Activated T-cell treated with anti-CD3 and anti-CD28 coated beads, Interleukin-2, amount 50 U/mL, for 4 hours (primary cell): ENCODE measurements at regions not wholly inside any gene's neighbourhood (a gene's known extent, or its start where the extent isn't known, plus 50 kb on each side); places are given as distances from the start of the nearest gene placed in this dataset.

ENCODE experiments used
- ATAC-seq, 2 donors: fragments of 200-7000 bp; cut with Tn5 transposase; one replicate each; pipeline ENCODE4 v1.10.0; 2021
- DNase-seq: peaks from one replicate; pipeline ENCODE4 v3.0.0-alpha.2; 2020
- H3K27me3 Mint-ChIP-seq: one replicate; pipeline ENCODE4 v1.8.0; 2021; ENCODE audit warnings: low read depth, mixed read lengths
- H3K36me3 Mint-ChIP-seq: one replicate; pipeline ENCODE4 v1.8.0; 2022; ENCODE audit warnings: mixed read lengths; ENCODE audit not compliant: insufficient read depth
- H3K4me1 Mint-ChIP-seq: one replicate; pipeline ENCODE4 v1.8.0; 2021; ENCODE audit warnings: low read depth, mixed read lengths
- H3K4me3 Mint-ChIP-seq: one replicate; pipeline ENCODE4 v1.8.0; 2021; ENCODE audit warnings: mild to moderate bottlenecking, moderate library complexity, mixed read lengths
- H3K9me3 Mint-ChIP-seq: one replicate; pipeline ENCODE4 v1.8.0; 2021; ENCODE audit warnings: mixed read lengths

DNA sequence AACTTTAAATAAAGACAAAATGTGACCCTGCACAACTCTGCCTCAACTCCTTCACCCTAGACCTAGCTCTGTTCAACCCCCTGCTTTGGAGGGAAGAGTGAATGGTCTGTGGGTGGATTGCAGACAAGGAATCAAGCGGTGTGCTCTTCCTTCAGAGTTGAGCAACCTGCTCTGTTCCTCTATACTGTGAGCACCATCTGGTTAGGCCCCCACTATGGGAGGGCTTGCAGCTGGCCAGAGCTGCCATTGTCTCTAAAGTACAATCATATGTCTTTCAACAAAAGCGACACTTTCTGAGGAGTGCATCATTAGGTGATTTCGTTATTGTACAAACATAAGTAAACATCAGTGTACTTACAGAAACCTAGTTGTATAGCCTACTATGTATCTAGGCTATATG, 406.1 kb upstream of the MARCKS start:
- Mint-ChIP-seq H3K9me3 (no peaks in the 10 kb centered on the region), H3K36me3 (no peaks in the 10 kb centered on the region), H3K4me1 (no peaks in the 10 kb centered on the region), H3K4me3 (no peak overlapping the region), H3K27me3 (no peaks in the 10 kb centered on the region)
- DNase-seq (no peak), ATAC-seq (no peak)

DNA sequence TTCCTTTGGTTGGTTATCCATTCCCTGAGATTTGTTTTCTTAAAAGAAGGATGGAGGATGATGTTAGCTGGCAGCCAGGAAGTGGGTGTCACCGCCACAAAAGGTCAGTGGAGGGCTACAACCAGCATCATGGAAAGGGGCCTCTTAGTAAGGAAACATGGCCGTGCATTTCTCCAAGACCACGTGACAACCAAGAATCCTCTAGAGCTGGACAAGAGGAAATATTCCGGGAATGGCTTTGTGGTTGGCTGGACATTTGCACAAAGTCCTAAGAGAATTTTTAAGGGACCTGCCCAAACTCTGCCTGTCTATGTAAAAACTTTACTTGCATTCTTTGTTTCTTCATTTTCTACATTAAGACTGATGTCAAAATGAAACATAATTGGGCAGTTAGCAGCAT, 399.9 kb upstream of the MARCKS start:
- Mint-ChIP-seq H3K36me3 (no peaks in the 10 kb centered on the region), H3K27me3 (no peaks in the 10 kb centered on the region), H3K4me1 (no peaks in the 10 kb centered on the region), H3K9me3 (no peaks in the 10 kb centered on the region), H3K4me3 (no peak overlapping the region)
- ATAC-seq (no peak), DNase-seq (no peak)

DNA sequence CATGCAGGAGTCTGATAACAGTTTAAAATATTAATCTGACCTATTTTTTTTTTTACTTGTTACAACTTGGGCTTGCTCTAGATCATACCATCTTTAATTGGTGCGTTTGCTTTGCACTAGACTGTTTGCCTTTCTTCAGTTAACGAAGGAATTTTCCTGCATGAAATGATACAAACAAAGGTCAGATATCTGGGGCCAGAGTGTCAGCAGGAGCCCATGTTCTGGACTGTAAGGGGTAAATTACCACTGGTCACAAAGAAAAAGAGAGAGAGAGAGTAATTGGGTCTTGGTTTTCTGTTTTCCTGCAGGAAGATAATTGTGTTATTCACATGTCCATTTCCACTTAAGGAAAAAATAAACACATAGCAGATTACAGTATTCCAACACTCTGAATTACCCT, 399.4 kb upstream of the MARCKS start:
- no peaks in the 10 kb centered on the region for H3K36me3 Mint-ChIP-seq
- no peaks in the 10 kb centered on the region for H3K4me1 Mint-ChIP-seq
- no peak overlapping the region for H3K4me3 Mint-ChIP-seq

DNA sequence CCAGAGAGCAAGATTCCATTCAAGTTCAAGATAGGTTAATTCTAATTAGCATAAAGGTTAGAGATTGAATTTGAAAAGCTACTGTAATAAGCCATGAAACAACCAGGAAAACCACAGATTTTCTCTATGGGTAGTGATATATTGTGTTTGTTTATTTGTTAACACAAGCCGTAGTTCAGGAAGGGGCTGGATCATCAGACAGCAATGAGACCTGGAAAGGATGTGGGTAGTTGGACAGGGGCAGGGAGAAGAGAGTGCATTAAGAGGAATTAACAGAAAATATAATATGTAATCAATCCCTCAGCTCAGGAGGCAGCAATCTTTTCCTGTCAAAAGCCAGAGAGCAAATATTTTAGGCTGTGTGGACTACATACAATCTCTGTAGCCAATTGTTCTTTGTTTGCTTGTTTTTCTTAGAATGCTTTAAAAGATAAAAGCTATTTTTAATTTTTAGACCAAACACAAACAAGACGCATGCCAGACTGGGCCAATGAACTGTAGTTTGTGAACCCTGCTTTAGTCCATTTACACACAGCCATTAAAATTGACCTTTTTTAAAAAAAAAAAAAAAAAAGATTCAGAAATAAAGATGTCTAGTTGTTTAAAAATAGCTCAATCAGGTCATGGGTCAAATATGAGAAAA, 398.7 kb upstream of the MARCKS start:
- no peak for ATAC-seq
- no peak overlapping the region for H3K4me3 Mint-ChIP-seq
- no peaks in the 10 kb centered on the region for H3K36me3 Mint-ChIP-seq
- H3K4me1 Mint-ChIP-seq = no peaks in the 10 kb centered on the region
- H3K9me3 Mint-ChIP-seq = no peaks in the 10 kb centered on the region
- DNase-seq = no peak
- no peaks in the 10 kb centered on the region for H3K27me3 Mint-ChIP-seq

More for the DNA sequence above, 399.4 kb upstream of the MARCKS start:
- ATAC-seq (no peak), DNase-seq (no peak)
- no peaks in the 10 kb centered on the region for H3K9me3 Mint-ChIP-seq
- no peaks in the 10 kb centered on the region for H3K27me3 Mint-ChIP-seq

DNA sequence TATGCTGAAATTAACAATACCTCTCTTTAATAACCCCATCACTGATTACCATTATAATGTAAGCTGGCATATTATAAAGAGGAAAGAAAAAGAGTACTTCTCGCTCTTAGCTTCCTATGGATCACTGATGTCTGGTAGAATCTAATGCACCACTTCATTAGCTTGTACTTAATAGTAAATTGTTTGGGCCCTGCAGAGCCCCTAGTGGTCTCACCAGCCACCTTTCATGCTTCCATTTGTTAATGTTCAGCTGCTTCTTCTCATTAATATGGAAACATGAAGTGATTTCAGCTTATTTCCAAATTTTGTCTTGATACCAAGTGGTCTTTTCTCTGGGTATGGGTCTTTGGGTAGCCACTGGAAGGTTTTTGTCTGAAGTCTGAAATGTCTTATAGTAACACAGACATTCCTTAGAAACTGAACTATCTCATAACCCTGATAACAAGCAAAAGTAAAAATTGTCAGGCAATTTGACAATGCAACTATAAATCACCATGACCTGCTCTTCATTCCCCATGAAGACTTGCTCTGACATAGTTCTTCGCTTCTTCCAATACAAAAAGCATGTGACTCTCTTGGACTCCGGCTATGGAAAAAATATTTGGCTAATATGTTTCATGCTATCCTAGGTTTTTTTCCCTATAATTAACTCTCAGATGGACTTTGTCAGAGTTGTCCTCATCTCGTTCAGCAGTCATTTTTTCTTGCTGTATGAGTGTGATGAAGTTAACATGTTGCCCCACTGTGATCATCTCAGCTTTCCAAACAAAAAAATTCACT, 395.8 kb upstream of the MARCKS start:
- no peaks in the 10 kb centered on the region for H3K27me3 Mint-ChIP-seq
- H3K9me3 Mint-ChIP-seq = peaks cover 4% of the 10 kb centered on the region
- H3K36me3 Mint-ChIP-seq = no peaks in the 10 kb centered on the region
- no peaks in the 10 kb centered on the region for H3K4me1 Mint-ChIP-seq
- ATAC-seq = no peak
- H3K4me3 Mint-ChIP-seq = no peak overlapping the region
- DNase-seq = no peak

DNA sequence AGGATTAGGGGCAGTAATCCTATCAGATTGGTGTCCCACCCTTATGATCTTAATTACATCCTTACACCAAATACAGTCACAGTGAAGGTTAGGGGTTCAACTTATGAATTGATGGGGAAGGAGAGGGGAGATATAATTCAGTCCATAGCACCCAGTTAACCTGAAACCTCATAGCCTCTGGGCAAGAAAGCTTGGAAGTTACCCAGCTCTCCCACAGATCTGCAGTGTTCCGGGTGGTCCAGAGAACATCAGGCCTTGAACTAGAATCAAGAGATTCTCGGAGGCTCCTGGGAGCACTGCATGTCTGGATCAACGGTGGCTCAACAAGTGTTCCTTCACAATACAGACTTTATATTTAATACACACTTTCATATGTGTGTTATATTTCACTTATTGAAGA, 392.6 kb upstream of the MARCKS start:
- Mint-ChIP-seq H3K36me3 (no peaks in the 10 kb centered on the region), H3K4me3 (no peak overlapping the region), H3K27me3 (no peaks in the 10 kb centered on the region), H3K9me3 (peaks cover 4% of the 10 kb centered on the region), H3K4me1 (no peaks in the 10 kb centered on the region)
- ATAC-seq = no peak
- DNase-seq = no peak

DNA sequence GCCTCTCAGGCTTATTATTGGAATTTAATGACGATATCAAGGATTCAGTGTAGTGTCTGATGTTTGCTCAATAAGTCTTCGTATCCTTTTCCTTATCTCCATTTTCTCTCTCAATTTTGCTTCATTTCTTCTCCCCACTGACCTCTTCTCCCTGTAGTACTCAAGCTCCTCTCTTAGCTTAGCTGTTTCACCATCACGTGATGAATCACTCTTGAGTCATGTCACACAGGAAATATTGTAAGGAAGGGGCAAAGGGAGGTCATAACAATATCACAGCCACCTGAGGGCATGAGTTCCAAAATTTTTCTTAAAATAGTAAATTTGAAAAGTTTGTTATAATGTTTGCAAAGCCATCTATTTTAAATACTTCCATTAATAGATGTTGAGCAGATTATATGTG, 392.2 kb upstream of the MARCKS start:
- Mint-ChIP-seq H3K9me3 (peaks cover 5% of the 10 kb centered on the region), H3K4me3 (no peak overlapping the region), H3K27me3 (no peaks in the 10 kb centered on the region), H3K4me1 (no peaks in the 10 kb centered on the region), H3K36me3 (no peaks in the 10 kb centered on the region)
- ATAC-seq (no peak), DNase-seq (no peak)

DNA sequence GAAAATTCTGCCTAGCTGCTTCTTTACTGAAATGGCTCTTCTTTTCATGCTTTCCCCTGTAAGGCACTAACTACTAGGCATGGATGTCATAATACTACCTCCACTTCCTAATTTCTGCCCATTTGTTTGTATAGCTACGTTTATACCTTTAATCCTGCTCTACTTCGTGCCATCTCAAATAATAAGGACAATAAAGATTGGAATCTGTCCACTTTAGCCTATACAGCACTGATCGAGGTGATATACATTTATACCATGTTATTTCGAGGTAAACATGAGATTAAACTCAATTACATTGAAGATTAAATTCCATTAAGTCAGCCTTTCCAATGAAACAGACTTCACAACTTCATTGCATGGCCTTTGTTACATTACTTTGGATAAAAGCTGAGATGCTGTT, 390.6 kb upstream of the MARCKS start:
- Mint-ChIP-seq H3K4me3 (no peak overlapping the region), H3K9me3 (peaks cover 7% of the 10 kb centered on the region), H3K36me3 (no peaks in the 10 kb centered on the region), H3K4me1 (no peaks in the 10 kb centered on the region), H3K27me3 (no peaks in the 10 kb centered on the region)
- DNase-seq (no peak), ATAC-seq (no peak)

DNA sequence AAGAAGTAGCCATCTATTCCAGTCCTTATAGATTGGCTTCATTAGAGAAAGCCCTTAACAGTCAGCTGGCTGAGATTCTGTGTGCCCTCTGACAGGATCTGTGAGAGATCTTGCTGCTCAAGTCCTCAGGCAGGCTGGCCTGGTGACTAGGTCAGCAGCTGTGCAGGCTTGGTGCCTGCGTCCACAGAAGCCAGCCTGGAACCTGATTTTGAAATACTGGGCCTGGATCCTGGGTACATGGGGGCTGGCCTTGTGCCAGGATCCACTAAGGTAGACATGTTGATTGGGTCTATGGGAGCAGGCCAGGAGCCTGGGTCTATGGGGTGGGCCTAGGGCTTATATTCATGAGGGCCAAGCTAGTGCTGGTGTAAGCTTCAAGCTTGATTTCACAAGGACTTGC, 381.8 kb upstream of the MARCKS start:
- Mint-ChIP-seq H3K4me3 (no peak overlapping the region), H3K4me1 (no peaks in the 10 kb centered on the region)

DNA sequence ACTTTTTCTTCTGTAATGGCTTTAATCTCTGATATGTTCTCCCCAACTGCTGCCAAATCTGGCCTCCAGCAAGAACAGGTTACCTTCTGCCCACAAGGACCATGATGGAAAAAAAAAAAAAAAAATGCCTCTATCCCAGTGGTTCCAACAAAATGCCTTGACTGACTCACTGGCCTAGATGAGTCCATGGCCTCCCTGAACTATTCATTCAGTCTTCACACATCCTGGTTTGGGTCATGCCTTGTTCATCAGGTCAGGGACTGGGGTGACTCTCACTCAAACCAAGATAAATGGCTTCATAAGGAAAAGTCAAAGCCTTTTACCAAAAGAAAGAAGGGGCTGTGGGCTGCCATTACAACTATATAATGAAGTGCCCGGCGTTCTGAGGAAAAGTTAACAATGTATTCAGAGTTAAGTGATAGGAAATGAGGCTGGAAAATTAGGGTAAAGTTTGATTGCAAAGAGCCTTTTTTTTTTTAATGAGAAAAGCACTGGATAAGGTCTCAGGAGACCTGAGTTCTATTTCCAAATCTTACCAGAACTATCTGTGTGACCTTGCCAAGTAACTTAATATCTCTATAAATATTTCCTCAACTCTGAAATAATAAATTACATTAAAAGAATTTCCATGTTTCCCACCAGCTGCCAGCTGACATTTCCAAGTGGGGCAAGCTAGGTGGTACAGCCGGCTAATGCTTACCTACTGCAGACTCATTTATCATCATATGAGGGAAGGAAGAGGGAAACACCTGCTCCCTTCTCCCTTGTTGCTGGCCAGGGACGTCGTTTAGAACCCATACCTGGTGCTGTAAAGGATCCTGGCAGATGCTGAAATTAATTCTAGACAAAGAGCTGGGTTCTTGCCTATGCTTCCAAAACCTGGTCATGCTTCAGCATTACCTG, 380.0 kb upstream of the MARCKS start:
- Mint-ChIP-seq H3K9me3 (peaks cover 5% of the 10 kb centered on the region), H3K36me3 (no peaks in the 10 kb centered on the region), H3K27me3 (no peaks in the 10 kb centered on the region), H3K4me3 (no peak overlapping the region), H3K4me1 (no peaks in the 10 kb centered on the region)
- ATAC-seq (no peak), DNase-seq (no peak)

More for the DNA sequence above, 381.8 kb upstream of the MARCKS start:
- ATAC-seq (peak in 1 of 2 donors; percentile 10), DNase-seq (no peak)
- Mint-ChIP-seq H3K9me3 (peaks cover 5% of the 10 kb centered on the region), H3K36me3 (no peaks in the 10 kb centered on the region), H3K27me3 (no peaks in the 10 kb centered on the region)

DNA sequence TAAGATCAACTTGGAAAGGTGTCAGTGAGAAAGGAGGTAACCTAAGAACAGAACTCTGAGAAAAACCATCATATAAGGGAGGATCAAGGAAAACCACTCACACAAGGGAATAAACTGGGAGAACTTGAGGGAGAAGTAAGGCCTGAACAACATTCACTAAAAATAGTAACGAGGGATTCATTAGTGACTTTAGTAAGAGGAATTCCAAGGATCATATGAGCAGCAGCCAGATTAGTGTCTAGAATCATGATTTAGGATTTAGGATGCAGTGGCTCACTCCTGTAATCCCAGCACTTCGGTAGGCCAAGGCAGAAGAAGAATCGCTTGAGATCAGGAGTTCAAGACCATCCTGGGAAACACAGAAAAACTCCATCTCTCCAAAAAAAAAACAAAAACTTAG, 376.5 kb upstream of the MARCKS start:
- ATAC-seq = no peak
- H3K9me3 Mint-ChIP-seq = no peaks in the 10 kb centered on the region
- H3K4me1 Mint-ChIP-seq = no peaks in the 10 kb centered on the region
- H3K27me3 Mint-ChIP-seq = no peaks in the 10 kb centered on the region
- no peaks in the 10 kb centered on the region for H3K36me3 Mint-ChIP-seq
- no peak overlapping the region for H3K4me3 Mint-ChIP-seq
- DNase-seq = no peak

DNA sequence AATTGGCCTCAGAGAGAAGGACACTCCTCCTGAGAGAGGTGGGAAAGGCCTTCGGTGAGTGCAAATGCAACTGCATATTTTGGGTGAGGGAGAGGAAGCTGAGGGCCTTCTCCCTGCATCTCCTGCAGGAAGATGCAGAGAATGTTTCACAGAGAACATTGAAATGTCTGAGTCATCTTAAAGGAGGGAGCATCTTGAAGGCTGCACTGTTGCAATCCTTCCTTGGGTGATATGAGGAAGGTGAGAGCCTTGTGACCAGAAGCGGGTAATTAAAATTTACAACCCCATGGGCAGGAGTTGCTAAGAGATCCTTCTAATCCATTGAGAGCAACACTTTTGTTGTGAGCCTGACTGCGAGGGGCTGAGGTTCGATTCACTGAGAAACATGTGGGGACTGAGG, 375.7 kb upstream of the MARCKS start:
- ATAC-seq = no peak
- Mint-ChIP-seq H3K36me3 (no peaks in the 10 kb centered on the region), H3K27me3 (no peaks in the 10 kb centered on the region)

DNA sequence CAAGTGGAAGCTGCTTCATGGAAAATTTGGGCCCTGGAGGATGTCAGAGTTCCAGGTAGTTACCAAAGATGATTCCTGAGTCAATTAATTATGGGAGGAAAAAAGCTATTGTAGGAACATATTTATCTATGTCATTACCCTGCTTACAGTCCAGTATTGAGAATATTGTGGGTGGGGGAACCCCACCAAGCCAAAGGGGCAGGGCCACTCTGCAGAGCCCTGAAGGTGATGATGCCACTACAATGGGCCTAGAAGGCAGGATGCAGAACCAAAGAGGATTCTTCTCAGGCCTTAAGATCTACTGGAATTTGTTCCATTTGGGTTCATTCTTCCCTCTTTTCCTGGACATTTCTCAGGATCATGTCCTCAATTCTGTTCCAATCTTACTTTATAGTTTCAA, 375.2 kb upstream of the MARCKS start:
- ATAC-seq (no peak), DNase-seq (no peak)
- H3K36me3 Mint-ChIP-seq = no peaks in the 10 kb centered on the region
- H3K4me1 Mint-ChIP-seq = no peaks in the 10 kb centered on the region
- H3K9me3 Mint-ChIP-seq = no peaks in the 10 kb centered on the region
- H3K27me3 Mint-ChIP-seq = no peaks in the 10 kb centered on the region
- H3K4me3 Mint-ChIP-seq = no peak overlapping the region

More for the DNA sequence above, 375.7 kb upstream of the MARCKS start:
- no peaks in the 10 kb centered on the region for H3K4me1 Mint-ChIP-seq
- H3K9me3 Mint-ChIP-seq = no peaks in the 10 kb centered on the region
- H3K4me3 Mint-ChIP-seq = no peak overlapping the region
- DNase-seq = no peak

DNA sequence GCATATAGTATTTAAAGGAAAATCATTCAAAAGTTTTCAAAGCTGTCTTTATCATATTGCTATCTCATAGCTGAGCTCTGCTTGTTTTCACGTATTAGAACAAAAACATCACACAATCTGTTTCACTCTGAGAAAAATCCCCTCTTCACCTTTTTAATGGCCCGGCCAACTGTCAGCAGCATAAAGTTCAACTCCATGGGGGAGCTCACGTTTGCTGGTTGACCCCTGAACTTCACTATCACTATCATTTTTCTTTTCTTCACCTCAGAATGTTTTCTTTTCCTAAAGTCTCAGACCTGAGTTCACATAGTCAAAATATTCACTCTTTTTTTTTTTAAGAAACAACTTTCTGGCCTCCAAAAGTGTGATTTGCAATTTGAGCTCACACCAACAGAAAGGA, 374.4 kb upstream of the MARCKS start:
- no peaks in the 10 kb centered on the region for H3K9me3 Mint-ChIP-seq
- no peaks in the 10 kb centered on the region for H3K36me3 Mint-ChIP-seq
- H3K4me3 Mint-ChIP-seq = no peak overlapping the region
- ATAC-seq (no peak), DNase-seq (no peak)
- no peaks in the 10 kb centered on the region for H3K4me1 Mint-ChIP-seq
- H3K27me3 Mint-ChIP-seq = no peaks in the 10 kb centered on the region
